ENCODE measurements at regions not wholly inside any gene's neighbourhood (a gene's known extent, or its start where the extent isn't known, plus 50 kb on each side); places are given as distances from the start of the nearest gene placed in this dataset.
"Not testable (repeated sequence)": the region's sequence is repeated elsewhere in the genome, so short reads cannot be mapped to it uniquely, and the experiment has no call there.

GRCh38 chr14:81728447-81728846 lies 194.8 kb upstream of the SEL1L start:
- DNase-seq (ENCODE audit: low read depth), result no peak
- no peak overlapping the region for H3K4me3 ChIP-seq (ENCODE audit: low read depth, low read length)

- H3K4me3 ChIP-seq (ENCODE audit: low read depth, low read length), result no peak overlapping the region
- no peak for DNase-seq (ENCODE audit: low read depth)
Measured at GRCh38 chr14:81729622-81730021, 196.0 kb upstream of the SEL1L start.

DNA sequence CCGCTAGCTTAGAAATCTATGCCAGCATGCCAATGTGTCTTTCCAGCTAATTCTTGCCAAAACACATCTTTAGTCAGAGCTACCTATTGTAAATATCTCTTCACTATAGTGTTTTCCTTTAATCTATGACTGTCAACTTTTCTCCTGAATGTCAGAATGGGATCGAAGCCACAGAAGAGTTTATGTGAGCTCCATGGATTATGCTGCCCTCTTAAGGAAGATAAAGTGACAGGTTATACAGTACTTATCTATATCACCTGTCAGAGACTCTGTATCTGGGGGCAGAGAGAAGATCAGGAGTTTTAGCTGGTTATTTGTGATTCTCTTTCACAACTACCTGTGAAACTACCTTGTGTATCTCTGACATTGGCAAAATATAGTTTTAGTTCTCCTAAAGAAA lies 204.3 kb upstream of the SEL1L start:
- no peak overlapping the region for H3K4me3 ChIP-seq (ENCODE audit: low read depth, low read length)
- no peak for DNase-seq (ENCODE audit: low read depth)

- no peak overlapping the region for H3K4me3 ChIP-seq (ENCODE audit: low read depth, low read length)
- DNase-seq (ENCODE audit: low read depth), result no peak
Measured at GRCh38 chr14:81738946-81739659, 205.4 kb upstream of the SEL1L start.

DNA sequence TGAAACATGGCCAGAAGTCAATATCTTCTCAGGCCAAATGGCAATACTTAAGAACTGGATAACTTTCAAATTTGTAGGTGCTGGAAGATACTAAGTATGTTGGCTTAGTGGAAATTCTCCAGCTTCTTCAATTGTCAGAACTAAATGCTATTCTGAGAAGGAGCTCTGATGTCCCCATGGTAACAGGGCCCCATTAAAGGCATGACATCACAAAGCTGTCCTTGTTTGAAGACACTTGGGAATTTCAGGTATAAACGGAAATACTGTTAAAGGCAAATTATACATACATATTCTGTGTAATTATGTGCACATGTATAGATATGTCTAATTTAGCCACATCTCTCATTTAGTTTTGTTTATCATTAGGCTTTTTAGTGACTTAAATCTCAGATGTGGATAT lies 210.0 kb upstream of the SEL1L start:
- no peak overlapping the region for H3K4me3 ChIP-seq (ENCODE audit: low read depth, low read length)
- no peak for DNase-seq (ENCODE audit: low read depth)

- no peak overlapping the region for H3K4me3 ChIP-seq (ENCODE audit: low read depth, low read length)
- no peak for DNase-seq (ENCODE audit: low read depth)
Measured at GRCh38 chr14:81751198-81751597, 217.5 kb upstream of the SEL1L start.

GRCh38 chr14:81759541-81759940 lies 225.9 kb upstream of the SEL1L start:
- no peak overlapping the region for H3K4me3 ChIP-seq (ENCODE audit: low read depth, low read length)
- no peak for DNase-seq (ENCODE audit: low read depth)

DNA sequence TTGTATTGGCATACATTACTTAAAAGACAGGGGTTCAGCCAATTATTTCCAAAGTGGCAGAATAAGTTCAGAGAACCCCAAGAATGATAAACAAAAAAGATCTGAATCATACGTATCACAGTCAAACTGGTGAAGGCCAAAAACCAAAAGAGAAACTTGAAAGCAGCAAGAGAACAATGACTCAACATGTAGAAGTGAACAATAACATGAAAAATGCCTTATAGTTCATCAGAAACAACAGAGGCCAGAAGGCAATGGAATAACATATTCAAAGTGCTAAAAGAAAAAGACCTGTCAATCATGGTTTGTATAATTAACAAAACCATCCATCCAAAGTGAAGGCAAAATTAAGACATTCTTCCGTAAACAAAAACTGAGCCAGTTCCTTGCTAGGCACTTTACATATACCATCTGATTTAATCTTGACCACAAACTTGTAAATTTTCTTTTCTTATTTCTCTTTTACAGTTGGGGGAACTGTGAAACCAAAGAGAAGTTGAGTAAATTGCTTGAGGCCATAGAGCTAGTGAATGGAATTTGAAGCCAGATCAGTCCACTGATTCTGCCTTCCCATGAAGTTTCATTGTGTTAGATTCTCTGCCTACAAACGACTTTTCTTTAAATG lies 232.1 kb upstream of the SEL1L start:
- H3K4me3 ChIP-seq (ENCODE audit: low read depth, low read length), result no peak overlapping the region
- DNase-seq (ENCODE audit: low read depth), result no peak

DNA sequence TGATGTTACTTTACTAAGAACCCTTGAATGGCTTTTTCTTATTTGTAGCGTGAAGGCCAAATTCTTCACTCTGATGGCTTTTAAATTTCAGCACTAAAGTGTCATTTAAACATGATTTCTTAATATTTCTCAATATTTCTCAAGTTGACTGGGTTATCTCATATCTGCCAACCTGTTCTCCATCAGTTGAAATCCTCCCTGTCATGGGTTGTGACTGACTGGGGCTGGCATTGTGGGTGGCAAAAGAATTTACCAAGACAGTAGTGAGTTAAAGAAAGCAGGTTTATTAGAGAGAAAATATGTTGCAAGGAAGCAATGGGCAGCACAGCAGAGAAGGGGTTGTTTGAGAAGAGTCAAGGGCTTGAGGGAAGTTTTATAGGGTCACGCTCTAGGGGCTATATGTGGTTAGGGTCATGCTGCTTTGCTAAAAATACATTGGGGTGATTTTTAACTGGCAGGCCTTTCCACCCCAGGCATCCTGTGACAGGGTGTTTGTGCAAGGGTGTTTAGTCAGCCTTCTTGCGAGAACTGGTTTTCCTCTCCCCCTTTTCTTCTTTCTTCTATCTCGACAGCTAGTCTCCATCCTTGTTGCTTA lies 232.8 kb upstream of the SEL1L start:
- H3K4me3 ChIP-seq (ENCODE audit: low read depth, low read length), result no peak overlapping the region

DNA sequence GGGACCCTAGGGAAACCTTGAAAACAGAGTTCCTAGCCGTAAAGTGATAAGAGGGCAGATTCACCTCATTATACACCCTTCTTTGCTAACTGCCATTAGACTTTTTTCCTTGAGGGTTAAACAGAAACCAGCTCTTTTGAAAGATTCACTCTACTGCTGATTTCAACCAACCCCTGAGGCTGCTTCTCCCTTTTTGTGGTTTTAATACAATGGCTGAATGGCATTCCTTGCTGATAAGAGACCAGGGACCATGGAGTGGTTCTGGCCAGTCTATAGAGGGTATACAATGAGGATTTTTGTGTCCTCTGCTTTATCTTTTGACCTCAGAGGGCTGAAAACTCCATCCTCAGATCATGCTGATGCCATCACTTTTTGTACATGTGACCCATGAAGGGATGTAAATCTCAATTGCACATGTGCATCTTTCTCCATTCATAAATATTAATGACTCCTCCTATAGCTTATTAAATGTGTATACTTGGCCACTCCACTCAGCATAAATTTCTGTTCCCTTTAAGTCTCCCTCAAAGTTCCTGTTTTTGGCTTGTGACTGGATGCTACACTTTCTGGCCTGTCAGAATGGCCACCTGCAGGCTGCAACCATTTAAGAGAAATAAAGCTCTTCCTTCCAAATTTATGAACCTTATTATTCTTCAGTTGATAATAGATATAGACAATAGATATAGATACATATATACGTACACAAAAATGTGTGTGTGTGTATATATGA lies 233.8 kb upstream of the SEL1L start:
- no peak overlapping the region for H3K4me3 ChIP-seq (ENCODE audit: low read depth, low read length)

More for the DNA sequence above, 232.8 kb upstream of the SEL1L start:
- DNase-seq (ENCODE audit: low read depth), result no peak

GRCh38 chr14:81771651-81772275 lies 238.1 kb upstream of the SEL1L start:
- no peak overlapping the region for H3K4me3 ChIP-seq (ENCODE audit: low read depth, low read length)
- no peak for DNase-seq (ENCODE audit: low read depth)

More for the DNA sequence above, 233.8 kb upstream of the SEL1L start:
- DNase-seq (ENCODE audit: low read depth), result no peak

- no peak overlapping the region for H3K4me3 ChIP-seq (ENCODE audit: low read depth, low read length)
- DNase-seq (ENCODE audit: low read depth), result no peak
Measured at GRCh38 chr14:81772381-81772780, 238.7 kb upstream of the SEL1L start.

- DNase-seq (ENCODE audit: low read depth), result no peak
- H3K4me3 ChIP-seq (ENCODE audit: low read depth, low read length), result no peak overlapping the region
Measured at GRCh38 chr14:81776531-81776930, 242.9 kb upstream of the SEL1L start.

DNA sequence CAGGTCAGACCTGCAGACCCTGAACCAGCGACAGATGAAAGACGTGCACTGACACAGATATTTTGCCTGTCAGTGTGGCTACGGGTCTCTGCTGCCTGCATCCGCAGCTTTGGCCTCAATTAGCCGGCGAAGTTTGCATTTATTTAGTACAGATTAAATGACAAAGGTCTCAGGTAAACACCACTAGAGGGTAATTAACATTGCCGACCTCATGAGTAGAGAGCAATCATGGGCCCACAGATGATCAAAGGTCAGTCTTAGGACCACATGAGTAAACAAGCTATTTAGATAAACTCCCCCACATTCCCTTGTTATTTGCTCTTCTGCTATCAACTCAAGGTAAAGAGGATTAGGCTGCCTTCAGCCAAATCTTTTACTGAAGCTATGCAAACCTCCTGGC lies 248.1 kb upstream of the SEL1L start:
- H3K4me3 ChIP-seq (ENCODE audit: low read depth, low read length); DNase-seq (ENCODE audit: low read depth): not testable (repeated sequence)

DNA sequence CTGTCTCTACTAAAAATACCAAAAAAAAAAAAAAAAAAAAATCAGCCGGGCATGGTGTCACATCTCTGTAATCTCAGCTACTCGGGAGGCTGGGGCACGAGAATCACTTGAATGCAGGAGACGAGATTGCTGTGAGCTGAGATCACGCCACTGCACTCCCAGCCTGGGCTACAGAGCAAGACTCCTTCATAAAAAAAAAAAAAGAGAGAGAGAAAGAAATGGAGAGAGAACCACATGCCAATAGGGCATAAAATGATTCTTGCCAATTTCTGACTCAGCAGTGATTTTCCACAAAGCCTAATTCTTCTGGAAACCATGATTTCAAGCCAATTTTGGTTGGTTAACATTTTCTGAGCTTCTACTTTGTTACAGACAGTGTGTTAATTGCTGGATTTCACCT lies 250.4 kb upstream of the SEL1L start:
- H3K4me3 ChIP-seq (ENCODE audit: low read depth, low read length), result no peak overlapping the region
- no peak for DNase-seq (ENCODE audit: low read depth)

- no peak for DNase-seq (ENCODE audit: low read depth)
- H3K4me3 ChIP-seq (ENCODE audit: low read depth, low read length), result no peak overlapping the region
Measured at GRCh38 chr14:81797315-81797714, 263.7 kb upstream of the SEL1L start.

DNA sequence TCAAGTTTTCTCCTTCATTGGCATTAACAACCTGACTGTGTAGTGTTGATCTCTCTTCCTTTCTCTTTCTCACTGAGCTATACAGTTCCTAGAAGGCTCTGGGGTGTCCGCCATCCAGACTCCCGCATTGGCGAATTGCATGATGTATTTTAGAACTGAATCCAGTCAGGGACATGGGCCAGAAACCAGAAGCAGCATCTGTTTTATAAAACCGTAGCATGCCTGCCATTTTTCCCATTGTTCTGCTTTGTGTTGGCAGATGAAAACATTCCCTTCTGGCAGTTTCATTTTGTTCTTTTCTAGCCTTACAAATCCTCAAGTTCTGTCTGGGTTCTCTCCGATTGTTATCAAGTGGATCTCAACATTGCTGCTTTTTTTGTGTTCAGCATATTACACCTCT lies 268.3 kb upstream of the SEL1L start:
- DNase-seq (ENCODE audit: low read depth), result no peak
- no peak overlapping the region for H3K4me3 ChIP-seq (ENCODE audit: low read depth, low read length)

GRCh38 chr14:81802341-81802740 lies 268.7 kb upstream of the SEL1L start:
- no peak overlapping the region for H3K4me3 ChIP-seq (ENCODE audit: low read depth, low read length)
- DNase-seq (ENCODE audit: low read depth), result no peak

GRCh38 chr14:81805785-81806184 lies 272.1 kb upstream of the SEL1L start:
- DNase-seq (ENCODE audit: low read depth), result no peak

DNA sequence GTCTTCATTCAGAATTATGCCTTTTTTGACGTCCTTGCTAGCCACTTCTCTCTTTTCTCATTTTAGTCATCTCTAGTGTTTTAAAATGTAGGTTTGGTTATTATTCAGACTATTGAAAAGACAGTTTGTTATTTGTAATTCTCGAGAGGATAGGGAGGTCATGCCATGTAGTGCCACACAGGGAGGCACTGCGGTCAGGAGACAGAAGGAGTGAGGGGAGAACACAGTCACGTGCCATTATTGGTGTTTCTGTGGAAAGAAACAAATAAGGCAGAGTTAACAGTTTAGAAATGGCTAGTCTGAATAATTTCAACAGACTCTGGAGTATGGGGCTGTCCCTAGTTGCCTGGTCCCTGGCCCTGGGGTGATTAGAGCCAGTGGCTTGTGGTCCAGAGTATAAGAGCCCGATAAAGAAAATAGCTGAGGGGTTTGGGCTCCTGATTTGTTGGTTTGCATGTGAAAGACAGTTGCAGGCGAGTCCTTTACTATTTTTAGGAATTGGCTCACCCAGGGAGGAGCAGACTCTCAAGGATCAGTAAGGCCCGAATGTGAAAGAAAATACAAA lies 278.1 kb upstream of the SEL1L start:
- H3K4me3 ChIP-seq (ENCODE audit: low read depth, low read length), result no peak overlapping the region
- DNase-seq (ENCODE audit: low read depth), result no peak

More at GRCh38 chr14:81805785-81806184, 272.1 kb upstream of the SEL1L start:
- no peak overlapping the region for H3K4me3 ChIP-seq (ENCODE audit: low read depth, low read length)

All from skeletal muscle cell (primary cell).